Hepatocyte (in vitro differentiated cells): ENCODE measurements at regions not wholly inside any gene's neighbourhood (a gene's known extent, or its start where the extent isn't known, plus 50 kb on each side); places are given as distances from the start of the nearest gene placed in this dataset.

ENCODE experiments used
- CTCF ChIP-seq: fragments of 200-600 bp; sonication (generic); IDR thresholded peaks from 2 replicates; pipeline ENCODE4 v1.5.1; 2016; ENCODE audit warnings: antibody characterized with exemption, mild to moderate bottlenecking; ENCODE audit not compliant: poor library complexity
- EZH2 ChIP-seq: fragments of 200-600 bp; sonication (generic); IDR thresholded peaks from 2 replicates; pipeline ENCODE4 v1.6.1; 2016; ENCODE audit warnings: antibody characterized with exemption, mild to moderate bottlenecking, borderline replicate concordance
- EZH2phosphoT487 ChIP-seq: fragments of 200-600 bp; sonication (generic); IDR thresholded peaks from one replicate; pipeline ENCODE4 v1.6.1; 2018; ENCODE audit warnings: antibody characterized with exemption, mild to moderate bottlenecking, low read depth, moderate library complexity; ENCODE audit not compliant: unreplicated experiment, severe bottlenecking

GRCh38 chr2:144718376-144718775 is 198.5 kb upstream of the ZEB2 start:
- TF ChIP-seq CTCF (no peak), EZH2 (no peak), EZH2phosphoT487 (no peak)
